SK-N-SH treated with all-trans-retinoic acid at 6 μM for 48 hours (cell line): ENCODE measurements at regions not wholly inside any gene's neighbourhood (a gene's known extent, or its start where the extent isn't known, plus 50 kb on each side); places are given as distances from the start of the nearest gene placed in this dataset.
"Not testable (repeated sequence)": the region's sequence is repeated elsewhere in the genome, so short reads cannot be mapped to it uniquely, and the experiment has no call there.

ENCODE experiments used
- ARNTL ChIP-seq: fragments of 450-650 bp; formaldehyde crosslinking; IDR thresholded peaks from 2 replicates; pipeline ENCODE4 v1.5.0; 2020; ENCODE audit warnings: low read depth, mild to moderate bottlenecking, moderate library complexity, borderline replicate concordance
- BACH2 ChIP-seq: fragments of 250-450 bp; sonication (Bioruptor Pico); IDR thresholded peaks from 2 replicates; pipeline ENCODE4 v1.9.0; 2021; ENCODE audit warnings: mild to moderate bottlenecking, borderline replicate concordance
- GLIS3 ChIP-seq: fragments of 250-450 bp; sonication (Bioruptor Pico); IDR thresholded peaks from 2 replicates; pipeline ENCODE4 v1.5.0; 2020; ENCODE audit warnings: mild to moderate bottlenecking, moderate library complexity
- RARB ChIP-seq: fragments of 250-450 bp; sonication (Bioruptor Pico); IDR thresholded peaks from 2 replicates; pipeline ENCODE4 v1.8.0; 2021; ENCODE audit warnings: mild to moderate bottlenecking, moderate library complexity
- TOX ChIP-seq: fragments of 250-450 bp; sonication (Bioruptor Pico); IDR thresholded peaks from 2 replicates; pipeline ENCODE4 v1.8.0; 2021; ENCODE audit warnings: mild to moderate bottlenecking, moderate library complexity, borderline replicate concordance
- ZFP3 ChIP-seq: fragments of 250-450 bp; sonication (Bioruptor Pico); IDR thresholded peaks from 2 replicates; pipeline ENCODE4 v1.5.0; 2020; ENCODE audit warnings: mild to moderate bottlenecking, moderate library complexity
- ZFP30 ChIP-seq: fragments of 450-650 bp; formaldehyde crosslinking; IDR thresholded peaks from 2 replicates; pipeline ENCODE4 v1.5.0; 2022; ENCODE audit warnings: mild to moderate bottlenecking, moderate library complexity
- ZNF565 ChIP-seq: fragments of 450-650 bp; formaldehyde crosslinking; conservative IDR thresholded peaks from 2 replicates; pipeline ENCODE4 v1.5.0; 2020; ENCODE audit warnings: low read depth, mild to moderate bottlenecking, moderate library complexity
- ZNF70 ChIP-seq: fragments of 450-650 bp; formaldehyde crosslinking; IDR thresholded peaks from 2 replicates; pipeline ENCODE4 v1.5.0; 2020; ENCODE audit warnings: mild to moderate bottlenecking, moderate library complexity
- TF ChIP-seq, protein P1 (sequence below): fragments of 250-450 bp; sonication (Bioruptor Pico); IDR thresholded peaks from 2 replicates; pipeline ENCODE4 v1.5.0; 2020; ENCODE audit warnings: mild to moderate bottlenecking, moderate library complexity
- TF ChIP-seq, protein P2 (sequence below): fragments of 250-450 bp; sonication (Bioruptor Pico); IDR thresholded peaks from 2 replicates; pipeline ENCODE4 v1.5.1; 2020; ENCODE audit warnings: low read depth, mild to moderate bottlenecking, moderate library complexity
- TF ChIP-seq, protein P3 (sequence below): fragments of 250-450 bp; sonication (Bioruptor Pico); IDR thresholded peaks from 2 replicates; pipeline ENCODE4 v1.8.0; 2021; ENCODE audit warnings: low read depth, mild to moderate bottlenecking, moderate library complexity, borderline replicate concordance
- TF ChIP-seq, protein P4 (sequence below): fragments of 250-450 bp; sonication (Bioruptor Pico); IDR thresholded peaks from 2 replicates; pipeline ENCODE4 v1.5.1; 2021; ENCODE audit warnings: mild to moderate bottlenecking, moderate library complexity
- TF ChIP-seq, protein P5 (sequence below): fragments of 250-450 bp; sonication (Bioruptor Pico); IDR thresholded peaks from 2 replicates; pipeline ENCODE4 v1.8.0; 2020; ENCODE audit warnings: mild to moderate bottlenecking, moderate library complexity, borderline replicate concordance

DNA sequence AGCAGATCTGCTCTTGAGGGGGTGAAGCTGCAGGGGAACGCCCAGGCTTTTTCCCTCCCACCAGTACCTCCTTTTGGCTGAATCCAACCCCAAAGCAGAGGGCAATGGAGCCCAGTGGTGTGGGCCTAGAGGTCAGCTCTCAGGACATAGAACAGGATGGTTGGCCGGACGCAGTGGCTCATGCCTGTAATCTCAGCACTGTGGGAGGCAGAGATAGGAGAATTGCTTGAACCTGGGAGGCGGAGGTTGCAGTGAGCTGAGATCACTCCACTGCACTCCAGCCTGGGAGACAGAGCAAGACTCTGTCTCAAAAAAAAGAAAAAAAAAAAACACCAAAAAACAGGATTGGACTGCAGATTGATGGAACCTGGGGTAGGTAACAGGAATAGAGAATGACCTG lies 73.3 kb upstream of the ADGRL1 start:
- TF ChIP-seq, protein P1, sequence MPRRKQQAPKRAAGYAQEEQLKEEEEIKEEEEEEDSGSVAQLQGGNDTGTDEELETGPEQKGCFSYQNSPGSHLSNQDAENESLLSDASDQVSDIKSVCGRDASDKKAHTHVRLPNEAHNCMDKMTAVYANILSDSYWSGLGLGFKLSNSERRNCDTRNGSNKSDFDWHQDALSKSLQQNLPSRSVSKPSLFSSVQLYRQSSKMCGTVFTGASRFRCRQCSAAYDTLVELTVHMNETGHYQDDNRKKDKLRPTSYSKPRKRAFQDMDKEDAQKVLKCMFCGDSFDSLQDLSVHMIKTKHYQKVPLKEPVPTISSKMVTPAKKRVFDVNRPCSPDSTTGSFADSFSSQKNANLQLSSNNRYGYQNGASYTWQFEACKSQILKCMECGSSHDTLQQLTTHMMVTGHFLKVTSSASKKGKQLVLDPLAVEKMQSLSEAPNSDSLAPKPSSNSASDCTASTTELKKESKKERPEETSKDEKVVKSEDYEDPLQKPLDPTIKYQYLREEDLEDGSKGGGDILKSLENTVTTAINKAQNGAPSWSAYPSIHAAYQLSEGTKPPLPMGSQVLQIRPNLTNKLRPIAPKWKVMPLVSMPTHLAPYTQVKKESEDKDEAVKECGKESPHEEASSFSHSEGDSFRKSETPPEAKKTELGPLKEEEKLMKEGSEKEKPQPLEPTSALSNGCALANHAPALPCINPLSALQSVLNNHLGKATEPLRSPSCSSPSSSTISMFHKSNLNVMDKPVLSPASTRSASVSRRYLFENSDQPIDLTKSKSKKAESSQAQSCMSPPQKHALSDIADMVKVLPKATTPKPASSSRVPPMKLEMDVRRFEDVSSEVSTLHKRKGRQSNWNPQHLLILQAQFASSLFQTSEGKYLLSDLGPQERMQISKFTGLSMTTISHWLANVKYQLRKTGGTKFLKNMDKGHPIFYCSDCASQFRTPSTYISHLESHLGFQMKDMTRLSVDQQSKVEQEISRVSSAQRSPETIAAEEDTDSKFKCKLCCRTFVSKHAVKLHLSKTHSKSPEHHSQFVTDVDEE = not testable (repeated sequence)
- TF ChIP-seq, protein P2, sequence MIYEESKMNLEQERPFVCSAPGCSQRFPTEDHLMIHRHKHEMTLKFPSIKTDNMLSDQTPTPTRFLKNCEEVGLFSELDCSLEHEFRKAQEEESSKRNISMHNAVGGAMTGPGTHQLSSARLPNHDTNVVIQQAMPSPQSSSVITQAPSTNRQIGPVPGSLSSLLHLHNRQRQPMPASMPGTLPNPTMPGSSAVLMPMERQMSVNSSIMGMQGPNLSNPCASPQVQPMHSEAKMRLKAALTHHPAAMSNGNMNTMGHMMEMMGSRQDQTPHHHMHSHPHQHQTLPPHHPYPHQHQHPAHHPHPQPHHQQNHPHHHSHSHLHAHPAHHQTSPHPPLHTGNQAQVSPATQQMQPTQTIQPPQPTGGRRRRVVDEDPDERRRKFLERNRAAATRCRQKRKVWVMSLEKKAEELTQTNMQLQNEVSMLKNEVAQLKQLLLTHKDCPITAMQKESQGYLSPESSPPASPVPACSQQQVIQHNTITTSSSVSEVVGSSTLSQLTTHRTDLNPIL = not testable (repeated sequence)
- TF ChIP-seq ARNTL (CRISPR knock-in tag); ZFP3 (CRISPR knock-in tag); ZNF70; GLIS3; RARB (CRISPR knock-in tag); ZFP30 (CRISPR knock-in tag); ZNF565 (CRISPR knock-in tag); TOX (CRISPR knock-in tag); BACH2: not testable (repeated sequence)
- TF ChIP-seq, protein P3, sequence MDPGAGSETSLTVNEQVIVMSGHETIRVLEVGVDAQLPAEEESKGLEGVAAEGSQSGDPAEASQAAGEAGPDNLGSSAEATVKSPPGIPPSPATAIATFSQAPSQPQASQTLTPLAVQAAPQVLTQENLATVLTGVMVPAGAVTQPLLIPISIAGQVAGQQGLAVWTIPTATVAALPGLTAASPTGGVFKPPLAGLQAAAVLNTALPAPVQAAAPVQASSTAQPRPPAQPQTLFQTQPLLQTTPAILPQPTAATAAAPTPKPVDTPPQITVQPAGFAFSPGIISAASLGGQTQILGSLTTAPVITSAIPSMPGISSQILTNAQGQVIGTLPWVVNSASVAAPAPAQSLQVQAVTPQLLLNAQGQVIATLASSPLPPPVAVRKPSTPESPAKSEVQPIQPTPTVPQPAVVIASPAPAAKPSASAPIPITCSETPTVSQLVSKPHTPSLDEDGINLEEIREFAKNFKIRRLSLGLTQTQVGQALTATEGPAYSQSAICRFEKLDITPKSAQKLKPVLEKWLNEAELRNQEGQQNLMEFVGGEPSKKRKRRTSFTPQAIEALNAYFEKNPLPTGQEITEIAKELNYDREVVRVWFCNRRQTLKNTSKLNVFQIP (CRISPR knock-in tag) = not testable (repeated sequence)
- TF ChIP-seq, protein P4, sequence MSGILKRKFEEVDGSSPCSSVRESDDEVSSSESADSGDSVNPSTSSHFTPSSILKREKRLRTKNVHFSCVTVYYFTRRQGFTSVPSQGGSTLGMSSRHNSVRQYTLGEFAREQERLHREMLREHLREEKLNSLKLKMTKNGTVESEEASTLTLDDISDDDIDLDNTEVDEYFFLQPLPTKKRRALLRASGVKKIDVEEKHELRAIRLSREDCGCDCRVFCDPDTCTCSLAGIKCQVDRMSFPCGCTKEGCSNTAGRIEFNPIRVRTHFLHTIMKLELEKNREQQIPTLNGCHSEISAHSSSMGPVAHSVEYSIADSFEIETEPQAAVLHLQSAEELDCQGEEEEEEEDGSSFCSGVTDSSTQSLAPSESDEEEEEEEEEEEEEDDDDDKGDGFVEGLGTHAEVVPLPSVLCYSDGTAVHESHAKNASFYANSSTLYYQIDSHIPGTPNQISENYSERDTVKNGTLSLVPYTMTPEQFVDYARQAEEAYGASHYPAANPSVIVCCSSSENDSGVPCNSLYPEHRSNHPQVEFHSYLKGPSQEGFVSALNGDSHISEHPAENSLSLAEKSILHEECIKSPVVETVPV = not testable (repeated sequence)
- TF ChIP-seq, protein P5, sequence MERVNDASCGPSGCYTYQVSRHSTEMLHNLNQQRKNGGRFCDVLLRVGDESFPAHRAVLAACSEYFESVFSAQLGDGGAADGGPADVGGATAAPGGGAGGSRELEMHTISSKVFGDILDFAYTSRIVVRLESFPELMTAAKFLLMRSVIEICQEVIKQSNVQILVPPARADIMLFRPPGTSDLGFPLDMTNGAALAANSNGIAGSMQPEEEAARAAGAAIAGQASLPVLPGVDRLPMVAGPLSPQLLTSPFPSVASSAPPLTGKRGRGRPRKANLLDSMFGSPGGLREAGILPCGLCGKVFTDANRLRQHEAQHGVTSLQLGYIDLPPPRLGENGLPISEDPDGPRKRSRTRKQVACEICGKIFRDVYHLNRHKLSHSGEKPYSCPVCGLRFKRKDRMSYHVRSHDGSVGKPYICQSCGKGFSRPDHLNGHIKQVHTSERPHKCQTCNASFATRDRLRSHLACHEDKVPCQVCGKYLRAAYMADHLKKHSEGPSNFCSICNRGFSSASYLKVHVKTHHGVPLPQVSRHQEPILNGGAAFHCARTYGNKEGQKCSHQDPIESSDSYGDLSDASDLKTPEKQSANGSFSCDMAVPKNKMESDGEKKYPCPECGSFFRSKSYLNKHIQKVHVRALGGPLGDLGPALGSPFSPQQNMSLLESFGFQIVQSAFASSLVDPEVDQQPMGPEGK (CRISPR knock-in tag) = not testable (repeated sequence)
